SK-N-SH (cell line): ENCODE measurements at regions not wholly inside any gene's neighbourhood (a gene's known extent, or its start where the extent isn't known, plus 50 kb on each side); places are given as distances from the start of the nearest gene placed in this dataset.

Experiments
- CTCF ChIA-PET: fragments of 300-600, 350-600 bp; formaldehyde crosslinking; extraction: SDS; loops from one replicate; lab custom pipeline; 2021; lab: Yijun Ruan, JAX
- POLR2A ChIA-PET: fragments of 350-600 bp; sonication (Branson Sonifier 250); formaldehyde crosslinking; extraction: SDS; loops from one replicate; lab custom pipeline; 2020; ENCODE audit warnings: antibody characterized with exemption, inconsistent platforms; lab: Yijun Ruan, JAX
- DNase-seq: peaks from one replicate; pipeline ENCODE4 v3.0.0; 2012
- H2AFZ ChIP-seq: fragments of 200-600 bp; sonication (generic); 2 replicates; pipeline ENCODE4 v1.8.1; 2016; ENCODE audit warnings: antibody characterized with exemption, mild to moderate bottlenecking, low read depth
- H3F3A ChIP-seq: fragments of 200-600 bp; sonication (generic); replicated peaks from 2 replicates; pipeline ENCODE3; 2016; ENCODE audit warnings: antibody characterized with exemption, mild to moderate bottlenecking; ENCODE audit not compliant: insufficient read depth
- H3K27ac ChIP-seq, 2 experiments: fragments of 200-500 bp in 1 of 2; fragments of 200-600 bp in 1 of 2; sonication (Bioruptor generic) in 1 of 2; sonication (generic), shearing (Covaris generic) in 1 of 2; 2 replicates each; pipeline versions ENCODE4 v1.5.1 to v1.6.1; 2014 to 2016; ENCODE audit warnings: low read depth in 2 of 2, inconsistent platforms in 1 of 2, low read length in 1 of 2, mild to moderate bottlenecking in 1 of 2, mixed read lengths in 1 of 2
- H3K27me3 ChIP-seq: fragments of 200-600 bp; sonication (generic), shearing (Covaris generic); 2 replicates; pipeline ENCODE4 v1.6.1; 2016; ENCODE audit warnings: mixed run types; ENCODE audit not compliant: insufficient read depth
- H3K36me3 ChIP-seq, 2 experiments: fragments of 200-500 bp in 1 of 2; fragments of 200-600 bp in 1 of 2; sonication (Bioruptor generic) in 1 of 2; sonication (generic) in 1 of 2; replicated peaks in 1 of 2; 2 replicates each; pipeline versions ENCODE3 to v1.5.1; 2014 to 2016; ENCODE audit warnings: low read length in 1 of 2, mild to moderate bottlenecking in 1 of 2; ENCODE audit not compliant: insufficient read depth in 2 of 2, control insufficient read depth in 1 of 2
- H3K4me1 ChIP-seq, 2 experiments: fragments of 200-500 bp in 1 of 2; fragments of 200-600 bp in 1 of 2; sonication (Bioruptor generic) in 1 of 2; sonication (generic), shearing (Covaris generic) in 1 of 2; 2 replicates each; pipeline versions ENCODE4 v1.5.1 to v1.6.1; 2014 to 2016; ENCODE audit warnings: low read depth in 1 of 2, low read length in 1 of 2, mixed run types in 1 of 2; ENCODE audit not compliant: insufficient read depth in 2 of 2, control insufficient read depth in 1 of 2
- H3K4me2 ChIP-seq: fragments of 200-600 bp; sonication (generic), shearing (Covaris generic); 2 replicates; pipeline ENCODE4 v1.6.1; 2017; ENCODE audit warnings: mixed run types
- H3K4me3 ChIP-seq, 2 experiments: fragments of 200-500 bp in 1 of 2; fragments of 200-600 bp in 1 of 2; sonication (Bioruptor generic) in 1 of 2; sonication (generic), shearing (Covaris generic) in 1 of 2; 2 replicates each; pipeline versions ENCODE4 v1.5.1 to v1.8.1; 2014 to 2016; ENCODE audit warnings: low read depth in 2 of 2, inconsistent platforms in 1 of 2, low read length in 1 of 2, mild to moderate bottlenecking in 1 of 2, mixed read lengths in 1 of 2, moderate library complexity in 1 of 2
- H3K79me2 ChIP-seq: fragments of 200-600 bp; sonication (generic); 2 replicates; pipeline ENCODE4 v1.8.1; 2017; ENCODE audit warnings: mild to moderate bottlenecking; ENCODE audit not compliant: insufficient read depth
- H3K9ac ChIP-seq: fragments of 200-600 bp; sonication (generic); 2 replicates; pipeline ENCODE4 v1.6.1; 2017; ENCODE audit warnings: mixed run types
- H3K9me2 ChIP-seq: fragments of 200-600 bp; sonication (generic); 2 replicates; pipeline ENCODE4 v1.6.1; 2017; ENCODE audit warnings: mixed run types
- H3K9me3 ChIP-seq: fragments of 200-600 bp; sonication (generic); 2 replicates; pipeline ENCODE4 v1.6.1; 2017; ENCODE audit warnings: mixed run types, mild to moderate bottlenecking, moderate library complexity
- H4K20me1 ChIP-seq: fragments of 200-600 bp; sonication (generic); 2 replicates; pipeline ENCODE4 v1.6.1; 2017; ENCODE audit warnings: mild to moderate bottlenecking, mixed run types; ENCODE audit not compliant: insufficient read depth
- CHD2 ChIP-seq: fragments of 150-350 bp; IDR thresholded peaks from 2 replicates; pipeline ENCODE4 v1.6.1; 2018; ENCODE audit warnings: low read length; ENCODE audit not compliant: partially characterized antibody
- ELF1 ChIP-seq: IDR thresholded peaks from 2 replicates; pipeline ENCODE4 v1.4.0; 2012
- EP300 ChIP-seq, 2 experiments: IDR thresholded peaks; 2 replicates each; pipeline versions ENCODE4 v1.4.0 to v1.6.1; 2012; ENCODE audit warnings: borderline replicate concordance in 1 of 2, low read depth in 1 of 2, low read length in 1 of 2
- FOXM1 ChIP-seq: IDR thresholded peaks from 2 replicates; pipeline ENCODE4 v1.4.0; 2012; ENCODE audit warnings: low read depth, mild to moderate bottlenecking
- GABPA ChIP-seq: IDR thresholded peaks from 2 replicates; pipeline ENCODE4 v1.4.0; 2012; ENCODE audit warnings: low read depth, mild to moderate bottlenecking
- GATA2 ChIP-seq: sonication (generic); formaldehyde crosslinking; IDR thresholded peaks from 2 replicates; pipeline ENCODE4 v1.5.0; 2020; ENCODE audit warnings: mild to moderate bottlenecking, missing genetic modification reagents
- JUND ChIP-seq: IDR thresholded peaks from 2 replicates; pipeline ENCODE4 v1.4.0; 2012
- NFIC ChIP-seq: IDR thresholded peaks from 2 replicates; pipeline ENCODE4 v1.4.0; 2012; ENCODE audit warnings: borderline replicate concordance
- POLR2AphosphoS5 ChIP-seq: IDR thresholded peaks from 2 replicates; pipeline ENCODE4 v1.6.1; 2012; ENCODE audit warnings: low read depth, low read length
- RAD21 ChIP-seq: IDR thresholded peaks from 2 replicates; pipeline ENCODE4 v1.6.1; 2012; ENCODE audit warnings: mild to moderate bottlenecking, low read length
- RFX5 ChIP-seq: IDR thresholded peaks from 2 replicates; pipeline ENCODE4 v1.6.1; 2012; ENCODE audit warnings: mild to moderate bottlenecking, improper control_type of control experiment, low read length
- SMC3 ChIP-seq: IDR thresholded peaks from 2 replicates; pipeline ENCODE4 v1.6.1; 2012; ENCODE audit warnings: low read depth, low read length, improper control_type of control experiment
- TAF1 ChIP-seq: IDR thresholded peaks from 2 replicates; pipeline ENCODE4 v1.6.1; 2012; ENCODE audit warnings: low read depth, mild to moderate bottlenecking, low read length, moderate library complexity, borderline replicate concordance
- WGBS: methylation state at CpG from one replicate; pipeline ENCODE4 v1.1.6; 2017; ENCODE audit warnings: low lambda C conversion rate; 5-methylcytosine and 5-hydroxymethylcytosine counted together
- TF ChIP-seq, protein P1 (sequence below): fragments of 150-350 bp; IDR thresholded peaks from 2 replicates; pipeline ENCODE4 v1.6.1; 2017; ENCODE audit warnings: antibody characterized with exemption, low read length, low read depth, borderline replicate concordance
- TF ChIP-seq, protein P2 (sequence below): fragments of 200-600 bp; sonication (generic); IDR thresholded peaks from 2 replicates; pipeline ENCODE4 v1.6.1; 2017; ENCODE audit warnings: antibody characterized with exemption, mild to moderate bottlenecking, moderate library complexity
- TF ChIP-seq, protein P3 (sequence below): IDR thresholded peaks from 2 replicates; pipeline ENCODE4 v1.4.0; 2012; ENCODE audit warnings: low read depth, borderline replicate concordance
- TF ChIP-seq, protein P4 (sequence below): IDR thresholded peaks from 2 replicates; pipeline ENCODE4 v1.4.0; 2012; ENCODE audit warnings: low read depth, borderline replicate concordance

DNA sequence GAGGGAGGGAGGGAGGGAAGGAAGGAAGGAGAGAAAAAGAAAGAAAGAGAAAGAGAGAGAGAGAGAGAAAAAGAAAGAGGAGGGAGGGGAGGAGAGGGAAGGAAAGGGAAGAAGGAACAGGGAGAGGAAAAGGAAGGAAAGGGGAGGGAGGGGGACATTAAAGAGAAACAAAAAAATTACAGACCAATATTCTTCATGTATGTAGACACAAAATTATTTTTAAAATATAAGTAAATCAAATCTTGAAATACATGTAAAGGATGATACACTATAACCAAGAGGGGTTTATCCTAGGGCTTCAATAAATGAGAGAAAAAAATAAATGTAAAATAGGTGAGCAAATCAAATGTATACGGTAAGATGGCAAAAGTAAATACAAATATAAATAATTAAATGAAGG, 71.2 kb upstream of the TMEM244 start:
- WGBS: 100% methylated on average over 1 of the region's 1 CpG
- H3K9ac ChIP-seq: no peak overlapping the region

More for the DNA sequence above, 71.2 kb upstream of the TMEM244 start:
- no peaks in the 10 kb centered on the region for H3K79me2 ChIP-seq
- DNase-seq: no peak
- H3K4me1 ChIP-seq: no peaks in the 10 kb centered on the region; a peak in 1 of 4 replicates
- no peak overlapping the region for H3K27ac ChIP-seq
- H3K9me3 ChIP-seq: no peaks in the 10 kb centered on the region
- ChIA-PET POLR2A (no interaction called here), CTCF (no interaction called here)
- no peaks in the 10 kb centered on the region for H3K9me2 ChIP-seq
- peaks cover 12% of the 10 kb centered on the region for H3F3A ChIP-seq
- no peak overlapping the region for H2AFZ ChIP-seq
- H3K27me3 ChIP-seq: no peaks in the 10 kb centered on the region
- H3K4me2 ChIP-seq: no peak overlapping the region
- H4K20me1 ChIP-seq: no peaks in the 10 kb centered on the region
- H3K36me3 ChIP-seq: no peaks in the 10 kb centered on the region
- TF ChIP-seq CHD2: no peak
- TF ChIP-seq POLR2AphosphoS5: no peak
- no peak for TF ChIP-seq TAF1
- no peak for TF ChIP-seq ELF1
- no peak for TF ChIP-seq JUND
- TF ChIP-seq RFX5: no peak
- TF ChIP-seq GATA2 (CRISPR knock-in tag): no peak
- no peak for TF ChIP-seq FOXM1
- no peak for TF ChIP-seq SMC3
- no peak for TF ChIP-seq NFIC
- TF ChIP-seq, protein P1, sequence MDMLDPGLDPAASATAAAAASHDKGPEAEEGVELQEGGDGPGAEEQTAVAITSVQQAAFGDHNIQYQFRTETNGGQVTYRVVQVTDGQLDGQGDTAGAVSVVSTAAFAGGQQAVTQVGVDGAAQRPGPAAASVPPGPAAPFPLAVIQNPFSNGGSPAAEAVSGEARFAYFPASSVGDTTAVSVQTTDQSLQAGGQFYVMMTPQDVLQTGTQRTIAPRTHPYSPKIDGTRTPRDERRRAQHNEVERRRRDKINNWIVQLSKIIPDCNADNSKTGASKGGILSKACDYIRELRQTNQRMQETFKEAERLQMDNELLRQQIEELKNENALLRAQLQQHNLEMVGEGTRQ: no peak
- TF ChIP-seq, protein P2, sequence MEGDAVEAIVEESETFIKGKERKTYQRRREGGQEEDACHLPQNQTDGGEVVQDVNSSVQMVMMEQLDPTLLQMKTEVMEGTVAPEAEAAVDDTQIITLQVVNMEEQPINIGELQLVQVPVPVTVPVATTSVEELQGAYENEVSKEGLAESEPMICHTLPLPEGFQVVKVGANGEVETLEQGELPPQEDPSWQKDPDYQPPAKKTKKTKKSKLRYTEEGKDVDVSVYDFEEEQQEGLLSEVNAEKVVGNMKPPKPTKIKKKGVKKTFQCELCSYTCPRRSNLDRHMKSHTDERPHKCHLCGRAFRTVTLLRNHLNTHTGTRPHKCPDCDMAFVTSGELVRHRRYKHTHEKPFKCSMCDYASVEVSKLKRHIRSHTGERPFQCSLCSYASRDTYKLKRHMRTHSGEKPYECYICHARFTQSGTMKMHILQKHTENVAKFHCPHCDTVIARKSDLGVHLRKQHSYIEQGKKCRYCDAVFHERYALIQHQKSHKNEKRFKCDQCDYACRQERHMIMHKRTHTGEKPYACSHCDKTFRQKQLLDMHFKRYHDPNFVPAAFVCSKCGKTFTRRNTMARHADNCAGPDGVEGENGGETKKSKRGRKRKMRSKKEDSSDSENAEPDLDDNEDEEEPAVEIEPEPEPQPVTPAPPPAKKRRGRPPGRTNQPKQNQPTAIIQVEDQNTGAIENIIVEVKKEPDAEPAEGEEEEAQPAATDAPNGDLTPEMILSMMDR: no peak
- TF ChIP-seq RAD21: no peak
- TF ChIP-seq GABPA: no peak
- TF ChIP-seq, protein P3, sequence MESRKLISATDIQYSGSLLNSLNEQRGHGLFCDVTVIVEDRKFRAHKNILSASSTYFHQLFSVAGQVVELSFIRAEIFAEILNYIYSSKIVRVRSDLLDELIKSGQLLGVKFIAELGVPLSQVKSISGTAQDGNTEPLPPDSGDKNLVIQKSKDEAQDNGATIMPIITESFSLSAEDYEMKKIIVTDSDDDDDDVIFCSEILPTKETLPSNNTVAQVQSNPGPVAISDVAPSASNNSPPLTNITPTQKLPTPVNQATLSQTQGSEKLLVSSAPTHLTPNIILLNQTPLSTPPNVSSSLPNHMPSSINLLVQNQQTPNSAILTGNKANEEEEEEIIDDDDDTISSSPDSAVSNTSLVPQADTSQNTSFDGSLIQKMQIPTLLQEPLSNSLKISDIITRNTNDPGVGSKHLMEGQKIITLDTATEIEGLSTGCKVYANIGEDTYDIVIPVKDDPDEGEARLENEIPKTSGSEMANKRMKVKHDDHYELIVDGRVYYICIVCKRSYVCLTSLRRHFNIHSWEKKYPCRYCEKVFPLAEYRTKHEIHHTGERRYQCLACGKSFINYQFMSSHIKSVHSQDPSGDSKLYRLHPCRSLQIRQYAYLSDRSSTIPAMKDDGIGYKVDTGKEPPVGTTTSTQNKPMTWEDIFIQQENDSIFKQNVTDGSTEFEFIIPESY: no peak
- TF ChIP-seq, protein P4, sequence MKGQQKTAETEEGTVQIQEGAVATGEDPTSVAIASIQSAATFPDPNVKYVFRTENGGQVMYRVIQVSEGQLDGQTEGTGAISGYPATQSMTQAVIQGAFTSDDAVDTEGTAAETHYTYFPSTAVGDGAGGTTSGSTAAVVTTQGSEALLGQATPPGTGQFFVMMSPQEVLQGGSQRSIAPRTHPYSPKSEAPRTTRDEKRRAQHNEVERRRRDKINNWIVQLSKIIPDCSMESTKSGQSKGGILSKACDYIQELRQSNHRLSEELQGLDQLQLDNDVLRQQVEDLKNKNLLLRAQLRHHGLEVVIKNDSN: no peak
- no peak for TF ChIP-seq EP300 (IDR thresholded peaks at IDR 0.05; ENCODE audit: borderline replicate concordance in 1 of 2, low read depth in 1 of 2, low read length in 1 of 2)
- H3K4me3 ChIP-seq: no peak overlapping the region
